Neural progenitor cell (in vitro differentiated cells): ENCODE measurements at regions not wholly inside any gene's neighbourhood (a gene's known extent, or its start where the extent isn't known, plus 50 kb on each side); places are given as distances from the start of the nearest gene placed in this dataset.
"Not testable (repeated sequence)": the region's sequence is repeated elsewhere in the genome, so short reads cannot be mapped to it uniquely, and the experiment has no call there.

Experiments used
- DNase-seq: peaks from one replicate; pipeline ENCODE4 v3.0.0-alpha.2; 2016; ENCODE audit warnings: low spot score
- H2AFZ ChIP-seq: fragments of 200-600 bp; sonication (generic); replicated peaks from 2 replicates; pipeline ENCODE4 v1.6.1; 2016; ENCODE audit warnings: antibody characterized with exemption
- H3F3A ChIP-seq: fragments of 200-600 bp; sonication (generic); 2 replicates; pipeline ENCODE4 v1.6.1; 2016; ENCODE audit warnings: antibody characterized with exemption, low read depth
- H3K27ac ChIP-seq: fragments of 200-600 bp; sonication (generic); 2 replicates; pipeline ENCODE4 v1.5.1; 2016; ENCODE audit warnings: mild to moderate bottlenecking
- H3K27me3 ChIP-seq: fragments of 200-600 bp; sonication (generic); 2 replicates; pipeline ENCODE4 v1.6.1; 2016; ENCODE audit warnings: mild to moderate bottlenecking, moderate library complexity
- H3K36me3 ChIP-seq: fragments of 200-600 bp; sonication (generic); 2 replicates; pipeline ENCODE4 v1.5.1; 2016
- H3K4me1 ChIP-seq: fragments of 200-600 bp; sonication (generic); 2 replicates; pipeline ENCODE4 v1.6.1; 2016; ENCODE audit warnings: mixed run types
- H3K4me2 ChIP-seq: fragments of 200-600 bp; sonication (generic); 2 replicates; pipeline ENCODE4 v1.6.1; 2016
- H3K4me3 ChIP-seq: fragments of 200-600 bp; sonication (generic); 2 replicates; pipeline ENCODE4 v1.5.1; 2016
- H3K79me2 ChIP-seq: fragments of 200-600 bp; sonication (generic); 2 replicates; pipeline ENCODE4 v1.6.1; 2016; ENCODE audit warnings: low read depth
- H3K9ac ChIP-seq: fragments of 200-600 bp; sonication (generic); 2 replicates; pipeline ENCODE4 v1.6.1; 2016
- H3K9me3 ChIP-seq: fragments of 200-600 bp; sonication (generic); 2 replicates; pipeline ENCODE4 v1.5.1; 2016; ENCODE audit warnings: low read depth
- H4K20me1 ChIP-seq: fragments of 200-600 bp; sonication (generic); 2 replicates; pipeline ENCODE4 v1.6.1; 2016; ENCODE audit warnings: low read depth
- H3K27ac Mint-ChIP-seq: 3 replicates; pipeline ENCODE4 v1.8.0; 2021; ENCODE audit warnings: mixed read lengths
- H3K27me3 Mint-ChIP-seq: 2 replicates; pipeline ENCODE4 v1.8.0; 2022; ENCODE audit warnings: low read depth, mild to moderate bottlenecking, inconsistent platforms, moderate library complexity, mixed read lengths; ENCODE audit not compliant: insufficient read depth
- H3K36me3 Mint-ChIP-seq: 3 replicates; pipeline ENCODE4 v1.8.0; 2021; ENCODE audit warnings: mixed read lengths
- H3K4me1 Mint-ChIP-seq: 3 replicates; pipeline ENCODE4 v1.8.0; 2021; ENCODE audit warnings: mixed read lengths
- H3K4me3 Mint-ChIP-seq: 3 replicates; pipeline ENCODE4 v1.8.0; 2021; ENCODE audit warnings: mild to moderate bottlenecking, moderate library complexity, mixed read lengths
- H3K9me3 Mint-ChIP-seq: 3 replicates; pipeline ENCODE4 v1.8.0; 2020; ENCODE audit warnings: mixed read lengths
- EZH2 ChIP-seq: fragments of 200-600 bp; sonication (generic); IDR thresholded peaks from 2 replicates; pipeline ENCODE4 v1.6.1; 2017; ENCODE audit warnings: antibody characterized with exemption, mild to moderate bottlenecking, moderate library complexity
- EZH2phosphoT487 ChIP-seq: fragments of 200-600 bp; sonication (generic); IDR thresholded peaks from 2 replicates; pipeline ENCODE4 v1.6.1; 2017; ENCODE audit warnings: antibody characterized with exemption
- TF ChIP-seq, protein P1 (sequence below): fragments of 200-600 bp; sonication (generic); IDR thresholded peaks from 2 replicates; pipeline ENCODE4 v1.5.1; 2017; ENCODE audit warnings: antibody characterized with exemption, mild to moderate bottlenecking

DNA sequence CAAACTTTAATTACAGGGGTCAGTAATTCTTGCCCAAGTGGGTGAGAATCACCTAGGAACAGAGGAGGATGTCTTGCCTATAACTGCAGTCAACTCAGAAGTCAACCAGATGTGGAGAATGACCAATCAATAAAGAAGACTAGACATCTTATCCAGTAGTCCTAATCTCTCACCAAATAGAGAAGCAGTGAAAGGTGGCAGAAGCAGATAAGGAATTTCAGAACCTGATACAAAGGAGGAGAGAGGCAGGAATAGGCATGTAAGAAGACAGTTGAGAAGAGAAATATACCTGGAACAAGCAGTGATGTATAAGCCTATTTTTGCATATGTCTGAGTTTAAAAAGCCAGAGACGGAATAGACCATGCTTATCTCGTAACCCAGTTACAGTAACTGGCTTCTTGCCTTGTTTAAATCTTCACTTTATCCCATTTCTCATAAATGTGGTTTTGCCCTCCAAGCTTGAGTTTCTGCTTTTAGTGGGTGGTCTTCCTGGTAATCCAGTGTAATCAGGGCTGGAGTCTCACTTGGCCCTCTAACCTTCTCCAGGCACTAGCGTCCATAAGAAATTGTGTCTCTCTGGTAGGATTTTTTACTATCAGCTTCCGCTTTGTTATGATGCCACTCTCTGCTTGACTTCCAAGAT is 401.0 kb downstream of the SUCLG1 start:
- Histone ChIP-seq H3K9ac (no peak overlapping the region), H3K9me3 (no peaks in the 10 kb centered on the region), H2AFZ (no peak overlapping the region), H3F3A (no peaks in the 10 kb centered on the region), H4K20me1 (no peaks in the 10 kb centered on the region), H3K27ac (no peak overlapping the region), H3K4me2 (no peak overlapping the region), H3K79me2 (no peaks in the 10 kb centered on the region), H3K27me3 (no peaks in the 10 kb centered on the region), H3K4me3 (no peak overlapping the region), H3K4me1 (no peaks in the 10 kb centered on the region), H3K36me3 (no peaks in the 10 kb centered on the region)
- no peak for TF ChIP-seq EZH2phosphoT487
- no peak for TF ChIP-seq EZH2
- TF ChIP-seq, protein P1, sequence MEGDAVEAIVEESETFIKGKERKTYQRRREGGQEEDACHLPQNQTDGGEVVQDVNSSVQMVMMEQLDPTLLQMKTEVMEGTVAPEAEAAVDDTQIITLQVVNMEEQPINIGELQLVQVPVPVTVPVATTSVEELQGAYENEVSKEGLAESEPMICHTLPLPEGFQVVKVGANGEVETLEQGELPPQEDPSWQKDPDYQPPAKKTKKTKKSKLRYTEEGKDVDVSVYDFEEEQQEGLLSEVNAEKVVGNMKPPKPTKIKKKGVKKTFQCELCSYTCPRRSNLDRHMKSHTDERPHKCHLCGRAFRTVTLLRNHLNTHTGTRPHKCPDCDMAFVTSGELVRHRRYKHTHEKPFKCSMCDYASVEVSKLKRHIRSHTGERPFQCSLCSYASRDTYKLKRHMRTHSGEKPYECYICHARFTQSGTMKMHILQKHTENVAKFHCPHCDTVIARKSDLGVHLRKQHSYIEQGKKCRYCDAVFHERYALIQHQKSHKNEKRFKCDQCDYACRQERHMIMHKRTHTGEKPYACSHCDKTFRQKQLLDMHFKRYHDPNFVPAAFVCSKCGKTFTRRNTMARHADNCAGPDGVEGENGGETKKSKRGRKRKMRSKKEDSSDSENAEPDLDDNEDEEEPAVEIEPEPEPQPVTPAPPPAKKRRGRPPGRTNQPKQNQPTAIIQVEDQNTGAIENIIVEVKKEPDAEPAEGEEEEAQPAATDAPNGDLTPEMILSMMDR: no peak
- H3K27me3 Mint-ChIP-seq: no peaks in the 10 kb centered on the region
- DNase-seq: no peak
- H3K4me1 Mint-ChIP-seq: no peaks in the 10 kb centered on the region
- H3K4me3 Mint-ChIP-seq: no peak overlapping the region
- H3K9me3 Mint-ChIP-seq: no peaks in the 10 kb centered on the region
- H3K27ac Mint-ChIP-seq: no peak overlapping the region
- no peaks in the 10 kb centered on the region for H3K36me3 Mint-ChIP-seq

- Histone ChIP-seq H3F3A (no peaks in the 10 kb centered on the region), H3K4me2 (no peak overlapping the region), H3K79me2 (no peaks in the 10 kb centered on the region), H4K20me1 (no peaks in the 10 kb centered on the region), H3K4me1 (no peaks in the 10 kb centered on the region), H3K4me3 (no peak overlapping the region), H3K27ac (no peak overlapping the region), H3K9me3 (no peaks in the 10 kb centered on the region), H3K27me3 (no peaks in the 10 kb centered on the region), H3K36me3 (no peaks in the 10 kb centered on the region), H2AFZ (no peak overlapping the region), H3K9ac (no peak overlapping the region)
- DNase-seq: no peak
- Mint-ChIP-seq H3K4me3 (no peak overlapping the region), H3K36me3 (no peaks in the 10 kb centered on the region), H3K27ac (no peak overlapping the region), H3K27me3 (no peaks in the 10 kb centered on the region), H3K4me1 (no peaks in the 10 kb centered on the region), H3K9me3 (no peaks in the 10 kb centered on the region)
- no peak for TF ChIP-seq EZH2
- no peak for TF ChIP-seq EZH2phosphoT487
- TF ChIP-seq, protein P1: no peak
Observed at GRCh38 chr2:84055816-84056215, 403.3 kb downstream of the SUCLG1 start.

- not testable (repeated sequence) for H3K27me3 ChIP-seq, H3K9me3 Mint-ChIP-seq, H3K27ac Mint-ChIP-seq, H3K36me3 ChIP-seq, DNase-seq, H3K4me3 ChIP-seq, H3K4me3 Mint-ChIP-seq, H3K4me2 ChIP-seq, H3K9me3 ChIP-seq, H3K4me1 Mint-ChIP-seq, H3K27me3 Mint-ChIP-seq, H4K20me1 ChIP-seq, H3F3A ChIP-seq, H3K9ac ChIP-seq, H2AFZ ChIP-seq, H3K27ac ChIP-seq, H3K36me3 Mint-ChIP-seq, H3K4me1 ChIP-seq, H3K79me2 ChIP-seq
Observed at GRCh38 chr2:84054577-84054976, 404.5 kb downstream of the SUCLG1 start.

GRCh38 chr2:84052913-84053312 is 406.2 kb downstream of the SUCLG1 start:
- TF ChIP-seq EZH2: no peak
- TF ChIP-seq EZH2phosphoT487: no peak
- TF ChIP-seq, protein P1: no peak
- DNase-seq: no peak
- H3K79me2 ChIP-seq: no peaks in the 10 kb centered on the region
- no peaks in the 10 kb centered on the region for H3K27me3 ChIP-seq
- H3K4me2 ChIP-seq: no peak overlapping the region
- no peak overlapping the region for H3K27ac ChIP-seq
- Mint-ChIP-seq H3K9me3 (no peaks in the 10 kb centered on the region), H3K27ac (no peak overlapping the region), H3K4me1 (no peaks in the 10 kb centered on the region), H3K4me3 (no peak overlapping the region), H3K27me3 (no peaks in the 10 kb centered on the region), H3K36me3 (no peaks in the 10 kb centered on the region)
- no peaks in the 10 kb centered on the region for H4K20me1 ChIP-seq
- H3K9me3 ChIP-seq: no peaks in the 10 kb centered on the region
- H3K36me3 ChIP-seq: no peaks in the 10 kb centered on the region
- no peaks in the 10 kb centered on the region for H3F3A ChIP-seq
- no peaks in the 10 kb centered on the region for H3K4me1 ChIP-seq
- no peak overlapping the region for H3K4me3 ChIP-seq
- no peak overlapping the region for H2AFZ ChIP-seq
- H3K9ac ChIP-seq: no peak overlapping the region
